Limb (tissue), 2 donors: ENCODE measurements at regions not wholly inside any gene's neighbourhood (a gene's known extent, or its start where the extent isn't known, plus 50 kb on each side); places are given as distances from the start of the nearest gene placed in this dataset.

Experiments used
- DNase-seq, 2 donors: peaks; one replicate each; pipeline ENCODE4 v3.0.0-alpha.2; 2016; ENCODE audit errors: extremely low spot score in 2 of 2

DNA sequence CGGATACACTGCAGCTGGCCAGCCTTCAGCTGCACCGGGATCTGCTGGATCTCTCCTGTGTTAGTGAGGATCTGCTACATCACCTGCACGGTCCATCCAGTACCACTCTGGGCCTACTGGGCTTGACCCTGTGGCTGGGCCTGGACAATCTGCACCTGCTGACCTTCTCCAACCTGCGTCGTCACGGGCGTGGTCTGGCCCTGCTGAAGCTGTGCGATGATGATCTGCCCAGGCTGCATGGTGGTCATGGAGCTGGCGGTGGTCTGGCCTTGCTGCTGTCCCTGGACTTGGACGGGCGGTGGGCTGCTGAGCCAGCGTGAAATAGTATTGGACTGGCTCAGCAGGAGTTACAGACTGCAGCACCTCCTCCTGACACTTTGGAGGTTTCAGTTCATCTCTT, 137.1 kb upstream of the GAS1 start:
- DNase-seq, result no peak

DNA sequence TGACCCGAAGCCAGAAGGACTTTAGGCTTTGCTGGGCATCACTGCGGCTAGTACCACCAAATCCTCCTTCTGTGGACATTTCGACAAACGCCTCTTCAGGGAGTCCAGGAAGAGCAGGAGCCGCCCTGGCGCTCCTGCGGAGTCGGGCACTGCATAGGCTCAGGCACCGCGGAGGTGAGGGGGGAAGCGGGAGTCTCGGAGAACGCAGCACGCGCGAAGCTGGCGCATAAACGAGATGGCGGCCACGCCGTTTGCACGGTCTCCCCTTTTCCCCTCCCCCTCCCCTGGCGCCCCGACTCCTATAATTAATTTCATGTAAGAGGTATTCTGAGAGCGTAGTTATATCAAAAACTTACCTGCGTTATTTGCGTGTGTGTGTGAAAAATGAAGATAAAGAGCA, 137.8 kb upstream of the GAS1 start:
- DNase-seq, result no peak

DNA sequence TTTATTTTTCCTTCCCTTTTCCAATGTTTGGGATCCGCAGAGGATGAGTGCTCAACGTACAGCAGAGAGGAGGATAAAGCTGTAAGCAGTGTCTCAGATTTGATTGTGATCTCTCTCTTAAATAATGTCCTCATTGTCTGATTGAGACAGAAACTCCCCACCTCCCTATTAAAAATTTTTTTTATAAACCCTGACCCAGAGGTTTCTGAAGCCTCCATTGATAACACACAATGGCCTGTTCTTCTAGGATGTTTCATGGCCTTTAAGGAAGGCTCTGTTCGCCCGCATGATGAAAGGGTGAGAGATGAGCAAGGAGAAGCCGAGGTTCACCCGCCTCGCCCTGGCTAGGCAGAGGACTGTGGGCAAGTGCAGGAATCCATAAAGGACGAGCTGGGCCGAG, 138.2 kb upstream of the GAS1 start:
- no peak for DNase-seq

DNA sequence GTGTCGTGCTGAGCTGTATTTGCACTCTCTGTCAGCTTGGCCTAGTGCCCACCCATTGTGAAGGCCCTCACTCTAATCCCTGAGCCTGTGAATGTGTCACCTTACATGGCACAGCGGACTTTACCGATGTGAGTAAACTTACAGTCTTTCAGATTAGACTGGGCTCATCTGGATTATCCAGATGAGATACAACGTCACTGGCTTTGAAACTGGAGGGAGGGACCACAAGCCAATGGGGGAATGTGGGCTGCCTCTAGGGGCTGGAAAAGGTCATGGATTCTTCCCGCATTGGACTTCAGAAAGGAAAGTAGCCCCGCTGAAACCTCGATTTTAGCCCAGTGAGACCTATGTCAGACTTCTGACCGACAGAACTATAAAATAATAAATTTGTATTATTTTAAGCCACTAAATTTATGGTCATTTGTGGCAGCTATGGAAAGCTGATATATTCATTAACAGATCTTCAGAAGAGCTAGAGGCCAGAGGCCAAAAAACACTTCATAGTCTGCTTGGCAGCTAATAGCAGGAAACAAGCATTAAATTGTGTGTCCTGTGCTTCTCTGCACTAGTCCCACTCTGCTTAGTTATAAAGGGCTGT, 139.0 kb upstream of the GAS1 start:
- peak in 1 of 2 donors; percentile 30 for DNase-seq

DNA sequence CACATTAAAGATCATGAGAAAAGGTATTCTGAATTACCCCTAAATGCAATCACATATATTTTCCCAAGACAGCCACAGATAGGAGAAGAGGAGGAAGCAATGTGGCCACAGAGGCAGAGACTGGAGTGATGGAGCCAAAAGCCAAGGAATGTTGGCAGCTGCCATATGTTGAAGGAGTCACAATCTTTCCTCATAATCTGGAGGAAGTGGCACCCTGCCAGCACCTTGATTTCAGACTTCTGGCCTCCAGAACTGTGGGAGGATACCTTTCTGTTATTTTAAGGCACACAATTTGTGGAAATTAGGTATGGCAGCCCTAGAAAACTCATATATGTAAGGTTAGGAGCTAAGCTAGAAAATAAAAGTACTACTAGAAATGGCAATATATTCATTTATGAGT, 139.9 kb upstream of the GAS1 start:
- DNase-seq, result no peak

DNA sequence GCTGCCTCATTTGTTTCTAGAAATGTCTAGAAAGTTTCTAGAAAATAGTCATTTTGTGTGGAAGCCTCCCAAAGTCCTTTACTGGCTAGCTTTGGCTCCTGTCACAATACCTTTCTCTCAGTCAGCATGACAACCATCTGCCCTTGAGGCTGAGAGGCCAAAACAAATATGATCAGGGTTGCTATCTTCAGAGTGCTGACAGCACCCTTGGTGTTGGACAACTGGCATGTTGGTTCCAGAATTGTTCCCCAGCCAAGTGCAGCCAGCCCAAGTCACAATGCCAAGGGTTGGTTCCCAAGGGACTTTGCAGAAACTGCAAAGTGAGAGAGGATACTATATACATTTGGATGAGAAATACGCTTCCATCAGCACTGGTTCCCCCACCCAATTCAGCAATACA, 140.9 kb upstream of the GAS1 start:
- DNase-seq, result no peak

DNA sequence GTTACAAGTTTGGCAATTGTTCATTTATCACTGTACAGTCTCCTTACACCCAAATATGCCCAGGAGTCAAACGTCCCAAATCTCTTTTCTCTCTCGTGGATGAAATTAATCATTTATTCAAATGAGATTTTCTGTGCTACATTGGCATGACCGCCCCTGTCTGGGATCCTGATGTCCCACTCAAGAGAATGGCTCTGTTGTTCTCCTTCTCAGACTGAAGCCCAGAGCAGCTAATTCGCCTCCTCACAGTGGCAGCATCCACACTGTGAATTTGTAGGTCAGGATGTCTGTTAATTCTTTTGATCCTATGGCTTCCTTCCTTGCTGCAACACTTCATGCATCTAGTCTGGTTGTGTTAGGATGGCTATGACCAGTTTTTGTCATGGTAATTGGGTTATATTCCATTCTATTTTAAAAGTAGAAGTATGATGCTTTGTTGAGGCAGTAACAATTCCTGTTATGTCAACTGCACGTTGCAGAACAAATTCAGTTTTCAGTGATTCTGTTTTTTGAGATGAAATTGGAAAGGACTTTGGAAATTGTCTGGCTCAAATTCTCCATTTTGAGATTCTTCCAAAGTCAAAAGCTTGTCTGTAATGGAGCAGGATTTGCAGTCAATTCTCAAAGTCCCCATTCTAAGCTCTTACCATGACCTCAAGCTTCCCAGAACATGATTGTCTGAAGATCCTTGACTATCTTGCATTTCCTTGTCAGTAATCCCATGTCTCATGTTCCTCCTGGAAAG, 141.5 kb upstream of the GAS1 start:
- no peak for DNase-seq

DNA sequence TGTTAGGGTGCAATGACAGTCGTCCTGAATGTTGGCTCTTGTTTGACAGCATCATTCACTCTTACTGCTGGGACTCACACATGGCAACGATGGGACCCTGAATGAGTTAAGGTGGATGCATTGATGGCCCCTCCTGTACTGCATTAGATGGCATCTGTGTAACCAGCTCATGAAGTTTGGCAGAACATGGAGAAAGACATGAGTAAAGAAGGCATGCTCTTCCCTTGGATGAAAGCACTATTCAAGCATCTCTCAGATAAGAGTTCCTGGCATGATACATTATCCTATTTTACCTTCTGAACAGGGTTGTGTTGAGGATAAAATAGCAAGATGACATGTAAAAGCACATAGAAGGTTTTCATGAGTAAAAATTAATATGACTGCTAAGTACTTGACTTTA, 142.2 kb upstream of the GAS1 start:
- no peak for DNase-seq

DNA sequence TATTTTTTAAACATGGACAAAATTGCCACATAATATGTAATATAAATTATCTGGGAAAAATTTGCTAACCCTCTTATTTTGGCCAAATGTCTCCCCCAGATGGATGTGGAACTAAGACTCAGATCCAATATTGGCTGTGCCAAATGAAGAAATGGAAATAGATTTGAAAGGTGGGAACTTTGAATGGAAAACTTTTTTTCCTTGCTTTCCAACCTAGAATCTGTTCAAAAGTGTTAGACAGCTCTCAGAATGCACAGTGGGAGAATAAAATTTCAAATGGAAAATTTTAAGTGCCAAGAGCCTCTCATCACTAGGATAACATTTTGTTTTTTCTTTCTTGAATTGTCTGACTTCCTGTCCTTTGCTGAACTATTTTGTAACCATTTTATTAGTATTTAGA, 142.6 kb upstream of the GAS1 start:
- DNase-seq, result peak in 1 of 2 donors; percentile 88

DNA sequence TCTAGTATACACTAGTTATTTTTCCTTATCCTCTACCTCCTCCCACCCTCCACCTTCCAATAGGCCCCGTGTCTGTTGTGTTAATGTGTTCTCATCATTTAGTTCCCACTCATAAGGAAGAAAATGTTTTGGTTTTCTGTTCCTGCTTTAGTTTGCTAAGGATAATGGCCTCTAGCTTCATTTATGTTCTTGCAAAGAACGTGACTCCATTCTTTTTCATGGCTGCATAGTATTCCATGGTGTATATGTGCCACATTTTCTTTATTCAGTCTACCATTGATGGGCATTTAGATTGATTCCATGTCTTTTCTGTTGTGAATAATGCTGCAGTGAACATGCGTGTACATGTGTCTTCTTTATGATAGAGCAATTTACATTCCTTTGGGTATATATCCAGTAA, 146.5 kb upstream of the GAS1 start:
- no peak for DNase-seq

DNA sequence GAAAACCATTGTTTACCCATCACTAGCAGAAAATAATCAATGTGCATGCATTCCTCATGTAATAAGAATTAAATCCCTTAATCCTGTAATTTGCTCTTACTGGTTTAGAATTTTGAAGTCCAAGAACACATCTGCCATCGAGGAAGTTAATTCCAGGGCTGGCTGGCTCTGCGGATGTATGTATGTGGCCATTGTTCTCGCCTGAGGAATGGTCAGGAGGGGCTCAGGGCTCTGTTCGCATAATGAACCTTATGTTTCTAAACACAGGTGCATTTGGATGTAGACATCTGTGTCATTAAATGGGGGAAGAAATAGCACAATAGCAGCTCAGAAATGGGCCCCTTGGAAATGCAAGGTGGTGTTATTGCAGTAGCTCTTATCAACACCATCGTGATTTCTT, 148.6 kb upstream of the GAS1 start:
- no peak for DNase-seq

DNA sequence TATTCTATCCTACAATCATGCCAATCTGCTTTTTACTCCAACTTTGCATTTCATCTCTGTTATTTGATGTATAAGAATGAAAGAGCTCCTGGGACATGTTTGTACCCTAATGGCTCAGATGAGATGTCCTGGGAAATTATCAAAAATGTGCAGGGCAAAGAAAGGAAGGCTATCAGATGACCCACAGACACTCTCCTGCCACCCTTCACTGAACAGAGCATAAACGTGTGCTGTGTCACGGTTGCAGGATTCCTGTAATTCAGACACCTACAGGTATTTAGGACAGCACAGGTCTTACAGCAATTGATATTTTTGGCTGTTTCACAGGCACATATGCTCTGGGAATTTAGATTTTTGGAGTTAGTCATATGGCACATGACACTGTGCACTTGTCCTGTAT, 149.2 kb upstream of the GAS1 start:
- no peak for DNase-seq

DNA sequence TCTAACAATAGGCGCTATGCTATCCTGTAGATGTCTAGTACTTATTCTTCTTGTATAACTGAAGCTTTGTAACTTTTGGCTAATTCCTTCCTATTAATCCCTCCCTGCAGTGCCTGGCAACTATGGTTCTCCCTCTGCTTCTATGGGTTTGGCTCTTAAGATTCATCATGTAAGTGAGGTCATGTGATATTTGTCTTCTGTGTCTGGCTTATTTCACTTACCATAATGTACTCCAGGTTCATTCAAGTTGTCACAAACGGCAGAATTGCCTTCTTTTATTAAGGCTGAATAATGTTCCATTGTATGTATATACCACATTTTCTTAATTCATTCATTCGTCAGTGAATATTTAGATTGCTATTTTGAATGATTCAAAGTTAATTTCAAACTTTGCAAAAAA, 149.9 kb upstream of the GAS1 start:
- DNase-seq, result no peak

DNA sequence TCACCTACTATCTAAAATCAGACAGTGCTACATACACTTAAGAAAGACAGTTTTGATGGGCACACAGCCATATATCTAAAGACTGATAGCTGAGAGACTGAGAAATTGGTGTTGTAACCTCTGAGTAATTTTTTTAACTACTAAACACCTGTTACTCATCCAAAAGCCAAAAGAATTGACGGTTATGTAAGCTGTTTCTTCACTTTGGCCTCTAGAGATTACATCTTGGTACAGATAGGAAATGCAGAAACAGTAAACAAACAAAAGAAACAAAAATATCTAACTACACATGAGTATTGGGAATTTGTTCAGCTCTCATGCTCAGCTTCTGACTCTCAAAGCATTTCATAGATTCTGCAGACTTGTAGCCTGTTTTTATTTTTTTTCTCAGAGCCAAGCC, 152.1 kb upstream of the GAS1 start:
- no peak for DNase-seq

DNA sequence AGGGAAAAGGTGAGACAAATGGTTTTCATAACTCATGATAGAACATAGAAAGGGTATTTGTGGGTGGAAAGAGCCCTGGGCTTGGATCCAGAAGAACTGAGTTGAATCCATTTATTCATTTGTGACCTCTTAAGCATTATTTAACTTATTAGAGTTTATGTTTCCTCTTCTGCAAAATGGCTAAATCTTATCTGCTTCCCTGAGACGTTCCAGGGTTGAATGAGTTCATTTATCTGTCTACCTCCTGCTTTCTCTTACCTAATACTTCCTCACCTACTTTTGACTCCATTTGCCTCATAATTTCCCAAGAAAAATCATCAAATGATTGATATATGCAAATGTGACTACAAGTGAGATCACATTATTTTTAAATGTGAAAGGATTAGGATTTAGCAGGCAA, 152.7 kb upstream of the GAS1 start:
- no peak for DNase-seq

DNA sequence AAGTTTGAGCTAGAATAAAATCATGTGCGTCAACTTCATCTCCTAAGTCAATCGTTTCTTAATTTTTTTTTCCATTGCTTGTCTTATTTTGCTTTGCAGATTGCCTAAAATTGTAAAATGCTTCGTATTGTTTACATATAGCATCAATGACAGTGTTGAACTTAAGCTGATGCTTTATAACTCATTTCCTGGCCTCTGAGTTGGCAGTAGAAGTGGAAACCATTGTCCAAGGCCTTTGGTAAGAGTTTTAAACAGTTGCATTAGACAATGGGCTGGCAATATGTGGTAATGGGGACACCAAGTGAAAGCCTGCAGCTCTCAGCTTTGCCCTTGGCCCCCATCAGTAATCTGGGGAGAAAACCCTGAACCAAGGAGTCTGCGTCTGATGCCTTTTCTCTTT, 154.8 kb upstream of the GAS1 start:
- DNase-seq, result no peak

DNA sequence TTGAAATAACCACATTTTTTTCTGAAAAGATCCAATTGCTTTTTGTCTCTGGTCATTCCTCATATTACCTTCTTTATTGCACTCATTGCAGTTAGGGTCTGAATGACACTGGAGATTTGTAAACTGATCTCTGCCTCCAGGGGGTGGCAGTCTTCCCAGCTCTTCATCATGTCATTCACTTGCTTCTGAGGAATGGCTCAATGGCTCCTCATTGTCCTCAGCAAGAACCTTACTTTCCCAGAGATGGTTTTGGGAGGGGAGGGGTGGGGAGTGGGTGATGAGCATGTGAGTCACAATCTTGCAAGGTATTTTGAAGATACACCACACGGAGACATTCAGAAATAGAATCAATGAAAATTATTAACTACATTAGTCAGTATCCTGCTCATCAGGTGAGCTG, 159.8 kb upstream of the GAS1 start:
- no peak for DNase-seq

DNA sequence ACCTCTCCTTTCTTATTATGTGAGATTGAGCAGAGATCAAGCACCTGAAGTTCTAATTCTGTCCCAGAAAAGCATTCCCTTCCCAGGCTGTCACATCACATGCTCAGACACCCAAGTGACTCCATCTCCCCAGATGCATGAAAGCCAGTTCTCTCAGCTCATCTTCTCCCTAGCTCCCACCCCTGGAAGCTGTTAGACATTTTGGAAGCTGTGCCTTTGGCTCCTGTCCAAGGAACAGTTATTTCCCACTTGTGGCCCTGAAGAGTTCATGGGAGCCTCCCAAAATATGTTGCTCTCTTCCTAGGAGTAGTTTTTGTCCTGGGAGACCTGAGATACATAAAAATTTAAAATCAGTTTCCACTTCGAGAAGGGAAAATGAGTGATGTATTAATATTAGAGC, 161.4 kb upstream of the GAS1 start:
- peak; percentile 47 to 61 for DNase-seq

DNA sequence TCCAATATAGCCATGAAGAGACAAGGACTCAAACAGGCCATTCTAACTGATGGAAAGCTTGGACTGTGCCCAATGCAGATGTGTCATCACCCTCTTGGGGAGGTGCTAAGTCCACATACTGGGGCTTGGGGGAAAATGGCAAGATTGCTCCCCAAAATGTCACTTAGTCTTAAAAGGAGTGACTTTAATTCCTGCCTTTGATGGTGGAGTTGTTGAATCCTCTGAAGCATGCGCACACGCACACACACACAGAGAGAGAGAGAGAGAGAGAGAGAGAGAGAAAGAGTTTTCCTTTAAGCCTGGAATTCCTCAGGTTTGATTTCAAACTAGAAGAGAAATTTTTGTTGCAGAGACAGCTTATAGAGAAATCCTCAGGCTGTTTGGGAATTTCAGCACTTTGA, 161.9 kb upstream of the GAS1 start:
- DNase-seq, result peak in 1 of 2 donors; percentile 55

DNA sequence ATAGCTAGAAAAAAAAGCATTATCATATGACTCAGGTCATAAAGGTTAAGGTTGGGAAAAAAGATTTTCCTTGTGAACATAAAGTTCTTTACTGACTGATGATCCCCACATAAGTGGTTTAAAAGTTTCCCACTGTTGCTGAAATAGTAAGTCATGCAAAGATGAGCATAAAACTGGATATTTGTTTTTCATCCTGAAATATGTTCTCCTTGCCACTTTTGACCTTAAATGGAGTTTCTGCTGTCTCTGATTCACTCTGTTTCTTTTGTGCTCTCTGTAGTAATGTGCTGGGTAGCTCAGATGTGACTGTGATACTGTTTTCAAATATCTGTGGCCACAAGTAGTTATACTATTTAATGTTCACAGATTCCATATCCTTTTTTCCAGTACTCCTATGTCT, 162.5 kb upstream of the GAS1 start:
- no peak for DNase-seq

DNA sequence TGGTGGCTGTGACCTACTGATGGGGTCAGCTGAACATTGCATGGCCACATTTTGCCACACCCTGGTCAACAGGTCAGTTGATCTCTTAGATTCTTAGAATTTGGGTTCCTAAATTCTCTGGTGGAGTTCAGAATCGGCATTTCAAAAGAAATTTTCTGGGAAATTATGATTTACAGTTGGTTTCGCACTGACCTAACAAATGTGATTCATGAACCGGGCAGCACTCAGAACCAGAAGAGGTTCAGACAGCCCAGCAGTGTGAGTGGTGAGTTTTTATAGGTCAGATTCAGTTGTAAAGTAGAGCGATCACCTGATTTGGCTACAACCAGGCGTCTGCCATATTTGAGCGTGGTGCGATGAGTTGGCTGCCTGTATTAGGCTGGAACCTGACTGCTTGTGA, 163.7 kb upstream of the GAS1 start:
- DNase-seq, result no peak

DNA sequence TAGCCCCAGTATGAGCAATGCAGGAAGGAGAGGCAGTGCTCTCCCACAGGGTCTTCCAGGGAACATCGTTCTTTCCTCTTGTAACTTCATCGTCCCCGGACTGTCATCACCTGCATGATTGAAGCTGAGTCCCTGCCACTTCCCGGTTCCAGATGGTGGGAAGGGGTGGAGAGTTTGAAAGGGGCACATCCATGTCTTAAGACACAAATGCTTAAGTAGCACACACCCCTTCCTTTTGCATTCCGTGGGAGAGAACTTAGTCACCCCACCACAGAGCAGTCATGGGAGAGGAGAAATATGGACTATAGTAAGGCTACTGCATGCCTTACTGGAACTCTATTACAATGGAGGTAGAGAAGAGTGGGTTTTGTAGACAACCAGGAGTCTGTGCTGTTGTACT, 165.3 kb upstream of the GAS1 start:
- DNase-seq, result no peak

DNA sequence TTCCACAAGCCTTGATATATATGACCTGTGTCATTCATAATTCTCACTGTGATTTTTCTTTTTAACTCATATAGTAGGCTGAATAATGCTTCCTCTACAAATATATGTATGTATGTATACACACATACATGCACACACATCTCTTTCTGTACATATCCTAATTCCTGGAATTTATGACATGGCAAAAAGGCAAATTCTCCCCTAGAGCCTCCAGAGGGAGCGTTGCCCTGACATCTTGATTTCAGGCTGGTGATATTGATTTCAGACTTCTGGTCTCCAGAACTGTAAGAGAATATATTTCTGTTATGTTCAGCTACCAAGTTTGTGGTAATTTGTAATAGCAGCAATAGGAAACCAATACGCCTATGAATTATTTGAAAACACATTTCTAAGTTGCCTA, 166.6 kb upstream of the GAS1 start:
- no peak for DNase-seq

DNA sequence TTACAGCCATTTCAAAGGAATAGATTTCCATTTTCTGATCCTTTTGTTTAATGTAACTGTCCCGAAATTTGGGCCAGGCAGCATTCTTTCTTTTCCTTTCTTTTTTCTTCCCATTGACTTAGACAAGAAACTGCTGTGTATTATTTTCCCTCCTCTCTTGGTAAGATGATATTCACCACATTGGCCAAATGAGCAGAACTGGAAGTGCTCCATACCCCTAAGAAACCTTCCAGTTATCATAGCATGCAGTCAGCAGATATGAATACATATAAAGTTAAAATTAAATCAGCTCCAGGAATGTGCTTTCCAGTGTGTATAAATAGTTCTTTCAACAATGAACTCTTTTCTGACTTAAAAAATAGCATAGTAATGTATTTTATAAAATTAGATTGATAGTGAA, 168.5 kb upstream of the GAS1 start:
- peak in 1 of 2 donors; percentile 57 for DNase-seq
